Adrenal gland (tissue), 5 donors: ENCODE measurements at regions not wholly inside any gene's neighbourhood (a gene's known extent, or its start where the extent isn't known, plus 50 kb on each side); places are given as distances from the start of the nearest gene placed in this dataset.

Experiments used
- CTCF ChIP-seq, 6 experiments: fragments of 450-650 bp in 4 of 6; fragments of 200-600 bp in 2 of 6; sonication (generic) in 1 of 6; IDR thresholded peaks; 1 replicate in 5 of 6; 2 replicates in 1 of 6; pipeline versions ENCODE4 v1.5.1 to v1.8.0; 2016 to 2021; ENCODE audit warnings: antibody characterized with exemption in 6 of 6, mild to moderate bottlenecking in 2 of 6, moderate library complexity in 1 of 6
- POLR2A ChIP-seq, 2 donors: fragments of 450-650 bp; IDR thresholded peaks; one replicate each; pipeline ENCODE4 v1.6.1; 2017; ENCODE audit warnings: antibody characterized with exemption in 2 of 2, mild to moderate bottlenecking in 2 of 2, moderate library complexity in 1 of 2
- donor health status: DM: no; HTN: no; CAD: no.

- no peak for TF ChIP-seq CTCF (IDR thresholded peaks at IDR 0.05)
- no peak for TF ChIP-seq POLR2A (IDR thresholded peaks at IDR 0.05)
Measured at GRCh38 chr6:121760745-121761144, 325.3 kb downstream of the GJA1 start.
